Transverse colon (tissue), 3 donors: ENCODE measurements at regions not wholly inside any gene's neighbourhood (a gene's known extent, or its start where the extent isn't known, plus 50 kb on each side); places are given as distances from the start of the nearest gene placed in this dataset.

Experiments
- CTCF ChIP-seq, 5 experiments: fragments of 200-600 bp in 3 of 5; fragments of 450-650 bp in 2 of 5; sonication (generic) in 3 of 5; IDR thresholded peaks; 1 replicate in 2 of 5; 2 replicates in 3 of 5; pipeline ENCODE4 v1.5.1; 2016 to 2017; ENCODE audit warnings: antibody characterized with exemption in 5 of 5, inconsistent platforms in 3 of 5, mild to moderate bottlenecking in 2 of 5, moderate library complexity in 1 of 5
- POLR2A ChIP-seq: fragments of 450-650 bp; IDR thresholded peaks from one replicate; pipeline ENCODE4 v1.6.1; 2016; ENCODE audit warnings: antibody characterized with exemption, mild to moderate bottlenecking, moderate library complexity

- no peak for TF ChIP-seq POLR2A
- no peak for TF ChIP-seq CTCF (IDR thresholded peaks at IDR 0.05)
These were observed 239.5 kb upstream of the FOXP2 start for GRCh38 chr7:114175125-114175524.
